ENCODE measurements at regions not wholly inside any gene's neighbourhood (a gene's known extent, or its start where the extent isn't known, plus 50 kb on each side); places are given as distances from the start of the nearest gene placed in this dataset.

DNA sequence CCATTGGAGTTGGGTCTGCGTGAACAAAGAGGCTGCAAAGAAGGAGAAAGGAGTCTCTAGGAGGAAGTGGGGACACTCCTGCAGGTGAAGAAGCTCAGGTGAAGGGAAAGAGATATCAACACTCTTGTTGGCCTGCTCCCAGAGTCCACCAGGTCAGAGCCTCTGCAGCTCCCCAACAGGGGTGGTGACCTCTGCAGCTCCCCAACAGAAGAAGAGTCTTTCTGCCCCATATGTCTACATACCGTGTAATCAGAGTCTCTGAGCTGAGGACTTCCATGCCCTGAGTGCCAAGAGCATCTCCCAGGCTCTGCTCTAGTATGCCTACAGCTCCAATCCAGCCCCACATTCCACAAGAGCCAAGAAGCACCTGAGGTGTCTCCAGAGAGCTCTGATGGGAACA lies 67.4 kb upstream of the TRPC7 start:
- no peak for TF ChIP-seq FOXP2 (optimal IDR thresholded peaks at IDR 0.05; ENCODE audit: borderline replicate concordance, extremely low read depth, extremely low read length, insufficient read depth)

DNA sequence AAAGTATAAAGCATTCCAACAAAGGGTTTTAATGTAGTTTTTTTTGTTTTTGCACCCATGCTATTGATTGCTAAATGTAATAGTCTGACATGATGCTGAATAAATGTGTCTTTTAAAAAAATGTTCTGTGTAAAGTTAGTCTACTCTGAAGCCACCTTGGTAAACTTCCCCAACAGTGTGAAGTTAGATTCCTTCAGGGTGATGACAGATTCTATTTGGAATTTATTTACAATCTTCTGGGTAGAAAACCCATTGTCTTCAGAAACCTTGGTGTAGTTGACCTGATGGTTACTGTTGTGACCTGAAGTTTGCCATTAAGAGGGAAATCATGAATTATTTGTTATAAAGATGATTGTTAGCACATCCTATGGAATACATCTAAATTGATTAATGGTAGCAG lies 64.7 kb upstream of the TRPC7 start:
- TF ChIP-seq FOXP2 (optimal IDR thresholded peaks at IDR 0.05; ENCODE audit: borderline replicate concordance, extremely low read depth, extremely low read length, insufficient read depth), result no peak
- TF ChIP-seq POLR2AphosphoS5 (IDR thresholded peaks at IDR 0.05; ENCODE audit: low read depth, low read length), result no peak
- no peak for TF ChIP-seq TAF1 (IDR thresholded peaks at IDR 0.05; ENCODE audit: borderline replicate concordance, insufficient read depth, low read length)
- TF ChIP-seq, protein P1, sequence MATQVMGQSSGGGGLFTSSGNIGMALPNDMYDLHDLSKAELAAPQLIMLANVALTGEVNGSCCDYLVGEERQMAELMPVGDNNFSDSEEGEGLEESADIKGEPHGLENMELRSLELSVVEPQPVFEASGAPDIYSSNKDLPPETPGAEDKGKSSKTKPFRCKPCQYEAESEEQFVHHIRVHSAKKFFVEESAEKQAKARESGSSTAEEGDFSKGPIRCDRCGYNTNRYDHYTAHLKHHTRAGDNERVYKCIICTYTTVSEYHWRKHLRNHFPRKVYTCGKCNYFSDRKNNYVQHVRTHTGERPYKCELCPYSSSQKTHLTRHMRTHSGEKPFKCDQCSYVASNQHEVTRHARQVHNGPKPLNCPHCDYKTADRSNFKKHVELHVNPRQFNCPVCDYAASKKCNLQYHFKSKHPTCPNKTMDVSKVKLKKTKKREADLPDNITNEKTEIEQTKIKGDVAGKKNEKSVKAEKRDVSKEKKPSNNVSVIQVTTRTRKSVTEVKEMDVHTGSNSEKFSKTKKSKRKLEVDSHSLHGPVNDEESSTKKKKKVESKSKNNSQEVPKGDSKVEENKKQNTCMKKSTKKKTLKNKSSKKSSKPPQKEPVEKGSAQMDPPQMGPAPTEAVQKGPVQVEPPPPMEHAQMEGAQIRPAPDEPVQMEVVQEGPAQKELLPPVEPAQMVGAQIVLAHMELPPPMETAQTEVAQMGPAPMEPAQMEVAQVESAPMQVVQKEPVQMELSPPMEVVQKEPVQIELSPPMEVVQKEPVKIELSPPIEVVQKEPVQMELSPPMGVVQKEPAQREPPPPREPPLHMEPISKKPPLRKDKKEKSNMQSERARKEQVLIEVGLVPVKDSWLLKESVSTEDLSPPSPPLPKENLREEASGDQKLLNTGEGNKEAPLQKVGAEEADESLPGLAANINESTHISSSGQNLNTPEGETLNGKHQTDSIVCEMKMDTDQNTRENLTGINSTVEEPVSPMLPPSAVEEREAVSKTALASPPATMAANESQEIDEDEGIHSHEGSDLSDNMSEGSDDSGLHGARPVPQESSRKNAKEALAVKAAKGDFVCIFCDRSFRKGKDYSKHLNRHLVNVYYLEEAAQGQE (IDR thresholded peaks at IDR 0.05; ENCODE audit: insufficient read depth in 1 of 2, low read depth in 2 of 2, low read length in 2 of 2), result no peak
- TF ChIP-seq SIN3A (IDR thresholded peaks at IDR 0.05; ENCODE audit: borderline replicate concordance, insufficient read depth, low read length), result no peak

DNA sequence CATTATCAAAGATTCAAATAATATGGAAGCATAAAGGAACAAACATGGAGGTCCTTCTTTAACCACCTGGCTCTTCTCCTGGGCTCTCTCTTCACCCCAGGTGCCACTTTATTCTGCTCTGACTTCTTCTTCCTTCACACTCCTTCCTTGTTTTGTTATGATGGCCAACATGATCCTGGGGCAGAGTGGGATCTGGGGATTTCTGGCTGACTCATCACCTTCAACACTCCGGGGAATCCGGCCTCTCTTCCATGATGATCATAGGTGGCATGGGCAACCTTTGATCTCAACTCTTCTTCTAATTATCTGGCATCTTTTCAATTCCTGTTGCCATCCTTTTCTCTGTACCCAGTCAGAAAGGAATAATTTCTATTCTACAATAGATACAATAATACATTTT lies 62.1 kb upstream of the TRPC7 start:
- TF ChIP-seq FOXP2 (optimal IDR thresholded peaks at IDR 0.05; ENCODE audit: borderline replicate concordance, extremely low read depth, extremely low read length, insufficient read depth) (no peak), SIN3A (IDR thresholded peaks at IDR 0.05; ENCODE audit: borderline replicate concordance, insufficient read depth, low read length) (no peak), POLR2AphosphoS5 (IDR thresholded peaks at IDR 0.05; ENCODE audit: low read depth, low read length) (no peak), TAF1 (IDR thresholded peaks at IDR 0.05; ENCODE audit: borderline replicate concordance, insufficient read depth, low read length) (no peak)
- TF ChIP-seq, protein P1 (IDR thresholded peaks at IDR 0.05; ENCODE audit: insufficient read depth in 1 of 2, low read depth in 2 of 2, low read length in 2 of 2), result no peak

DNA sequence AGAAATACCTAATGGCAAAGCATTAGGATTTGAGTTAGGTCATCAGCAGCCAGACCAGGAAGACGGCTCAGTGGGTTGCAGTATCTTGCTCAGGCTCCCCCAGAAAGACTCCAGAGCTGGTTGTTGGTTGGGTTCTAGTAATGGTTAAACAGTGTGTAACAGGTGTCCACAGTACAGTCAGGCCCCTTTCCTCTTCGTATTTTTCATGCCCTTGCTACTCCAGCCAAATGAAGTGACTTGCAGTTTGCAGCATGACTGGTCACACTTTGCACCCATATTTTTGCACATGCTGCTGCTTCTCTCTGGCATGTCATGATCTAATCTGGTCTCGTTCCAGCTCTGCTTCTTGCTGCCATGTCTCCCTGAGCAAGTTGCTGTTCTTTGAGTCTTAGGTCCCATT lies 60.6 kb upstream of the TRPC7 start:
- no peak for TF ChIP-seq POLR2AphosphoS5 (IDR thresholded peaks at IDR 0.05; ENCODE audit: low read depth, low read length)
- TF ChIP-seq SIN3A (IDR thresholded peaks at IDR 0.05; ENCODE audit: borderline replicate concordance, insufficient read depth, low read length), result no peak
- TF ChIP-seq, protein P1 (IDR thresholded peaks at IDR 0.05; ENCODE audit: insufficient read depth in 1 of 2, low read depth in 2 of 2, low read length in 2 of 2), result no peak
- no peak for TF ChIP-seq TAF1 (IDR thresholded peaks at IDR 0.05; ENCODE audit: borderline replicate concordance, insufficient read depth, low read length)
- no peak for TF ChIP-seq FOXP2 (optimal IDR thresholded peaks at IDR 0.05; ENCODE audit: borderline replicate concordance, extremely low read depth, extremely low read length, insufficient read depth)

DNA sequence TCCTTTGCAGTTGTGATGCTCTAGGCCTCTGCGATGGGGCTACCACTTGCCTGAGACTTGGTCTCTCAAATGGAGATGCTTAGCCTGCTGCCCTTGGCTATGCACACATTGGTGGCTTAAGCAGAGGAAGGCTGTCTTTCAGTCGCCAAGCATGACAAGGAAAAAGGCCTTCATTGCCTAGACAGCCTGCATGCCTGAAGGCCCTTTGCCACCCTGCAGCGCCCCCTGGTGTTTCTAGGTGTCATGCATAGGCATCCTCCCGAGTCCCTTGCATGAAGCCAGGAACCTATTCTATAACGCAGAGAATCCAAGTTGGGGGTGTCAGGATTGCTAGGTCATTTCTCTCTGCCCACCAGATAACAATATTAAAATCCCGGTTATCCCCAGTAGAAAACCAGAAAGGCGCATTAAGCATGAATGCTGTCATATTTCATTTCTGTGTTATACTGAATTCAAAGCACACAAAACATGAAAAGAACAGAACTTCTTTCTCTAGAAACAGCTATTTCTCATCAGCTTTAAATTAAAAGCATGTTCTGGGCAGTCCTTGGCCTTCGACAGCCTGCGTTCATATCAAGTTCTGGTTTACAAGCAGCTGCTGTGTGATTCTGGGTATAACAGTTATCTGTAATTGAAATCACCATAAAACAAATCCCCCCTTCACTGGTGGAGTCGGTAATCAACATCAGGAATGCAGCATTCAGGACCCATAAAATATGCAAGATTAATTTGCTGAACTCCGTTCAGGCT lies 59.7 kb upstream of the TRPC7 start:
- TF ChIP-seq SIN3A (IDR thresholded peaks at IDR 0.05; ENCODE audit: borderline replicate concordance, insufficient read depth, low read length), result no peak
- no peak for TF ChIP-seq FOXP2 (optimal IDR thresholded peaks at IDR 0.05; ENCODE audit: borderline replicate concordance, extremely low read depth, extremely low read length, insufficient read depth)
- no peak for TF ChIP-seq TAF1 (IDR thresholded peaks at IDR 0.05; ENCODE audit: borderline replicate concordance, insufficient read depth, low read length)
- no peak for TF ChIP-seq POLR2AphosphoS5 (IDR thresholded peaks at IDR 0.05; ENCODE audit: low read depth, low read length)
- TF ChIP-seq, protein P1 (IDR thresholded peaks at IDR 0.05; ENCODE audit: insufficient read depth in 1 of 2, low read depth in 2 of 2, low read length in 2 of 2), result no peak
